Adipocyte (in vitro differentiated cells): ENCODE measurements at regions not wholly inside any gene's neighbourhood (a gene's known extent, or its start where the extent isn't known, plus 50 kb on each side); places are given as distances from the start of the nearest gene placed in this dataset.

Source experiments
- DNase-seq: peaks from one replicate; pipeline ENCODE4 v3.0.0-alpha.2; 2015; ENCODE audit warnings: low read depth
- H3K27me3 ChIP-seq: replicated peaks from 2 replicates; pipeline ENCODE4 v1.7.0; 2013; ENCODE audit warnings: mild to moderate bottlenecking, low read length, moderate library complexity; ENCODE audit not compliant: control insufficient read depth, insufficient read depth
- H3K36me3 ChIP-seq: 2 replicates; pipeline ENCODE4 v1.7.0; 2013; ENCODE audit warnings: low read length, mild to moderate bottlenecking, moderate library complexity; ENCODE audit not compliant: control insufficient read depth, insufficient read depth, severe bottlenecking
- H3K4me1 ChIP-seq: 2 replicates; pipeline ENCODE4 v1.7.0; 2013; ENCODE audit warnings: mild to moderate bottlenecking, low read length, moderate library complexity; ENCODE audit not compliant: control insufficient read depth, insufficient read depth
- H3K4me3 ChIP-seq: 2 replicates; pipeline ENCODE4 v1.7.0; 2013; ENCODE audit warnings: mild to moderate bottlenecking, low read length, moderate library complexity
- H3K9ac ChIP-seq: 2 replicates; pipeline ENCODE4 v1.7.0; 2013; ENCODE audit warnings: mild to moderate bottlenecking, low read length, moderate library complexity
- H3K9me3 ChIP-seq: 2 replicates; pipeline ENCODE4 v1.7.0; 2013; ENCODE audit warnings: mild to moderate bottlenecking, low read length, moderate library complexity; ENCODE audit not compliant: control insufficient read depth

- no peak overlapping the region for H3K9ac ChIP-seq
- DNase-seq = no peak
- no peaks in the 10 kb centered on the region for H3K4me1 ChIP-seq
- no peak overlapping the region for H3K4me3 ChIP-seq
- no peaks in the 10 kb centered on the region for H3K27me3 ChIP-seq
- H3K36me3 ChIP-seq = no peaks in the 10 kb centered on the region
- H3K9me3 ChIP-seq = no peaks in the 10 kb centered on the region
Measured at GRCh38 chr4:117814277-117815246, 219.7 kb upstream of the NDST3 start.

GRCh38 chr4:117817301-117817700, 217.0 kb upstream of the NDST3 start:
- H3K4me1 ChIP-seq = no peaks in the 10 kb centered on the region
- H3K27me3 ChIP-seq = no peaks in the 10 kb centered on the region
- no peaks in the 10 kb centered on the region for H3K9me3 ChIP-seq
- H3K36me3 ChIP-seq = no peaks in the 10 kb centered on the region
- H3K4me3 ChIP-seq = no peak overlapping the region
- DNase-seq = no peak
- H3K9ac ChIP-seq = no peak overlapping the region

- Histone ChIP-seq H3K36me3 (no peaks in the 10 kb centered on the region), H3K4me1 (no peaks in the 10 kb centered on the region), H3K4me3 (no peak overlapping the region), H3K9ac (no peak overlapping the region), H3K9me3 (no peaks in the 10 kb centered on the region), H3K27me3 (no peaks in the 10 kb centered on the region)
- DNase-seq = no peak
Measured at GRCh38 chr4:117821834-117822233, 212.5 kb upstream of the NDST3 start.

- H3K36me3 ChIP-seq = no peaks in the 10 kb centered on the region
- H3K9me3 ChIP-seq = no peaks in the 10 kb centered on the region
- no peak overlapping the region for H3K4me3 ChIP-seq
- DNase-seq = no peak
- no peak overlapping the region for H3K9ac ChIP-seq
- H3K4me1 ChIP-seq = no peaks in the 10 kb centered on the region
- H3K27me3 ChIP-seq = no peaks in the 10 kb centered on the region
Measured at GRCh38 chr4:117823388-117823787, 210.9 kb upstream of the NDST3 start.

- no peaks in the 10 kb centered on the region for H3K27me3 ChIP-seq
- no peak overlapping the region for H3K4me3 ChIP-seq
- H3K36me3 ChIP-seq = no peaks in the 10 kb centered on the region
- H3K4me1 ChIP-seq = no peaks in the 10 kb centered on the region
- H3K9ac ChIP-seq = no peak overlapping the region
- DNase-seq = no peak
- H3K9me3 ChIP-seq = no peaks in the 10 kb centered on the region
Measured at GRCh38 chr4:117825600-117825999, 208.7 kb upstream of the NDST3 start.

- H3K4me3 ChIP-seq = no peak overlapping the region
- no peaks in the 10 kb centered on the region for H3K36me3 ChIP-seq
Measured at GRCh38 chr4:117831060-117831683, 203.1 kb upstream of the NDST3 start.

GRCh38 chr4:117835566-117835965, 198.7 kb upstream of the NDST3 start:
- Histone ChIP-seq H3K4me3 (no peak overlapping the region), H3K27me3 (no peaks in the 10 kb centered on the region), H3K9ac (no peak overlapping the region), H3K4me1 (no peaks in the 10 kb centered on the region), H3K9me3 (no peaks in the 10 kb centered on the region), H3K36me3 (no peaks in the 10 kb centered on the region)
- DNase-seq = no peak

More at GRCh38 chr4:117831060-117831683, 203.1 kb upstream of the NDST3 start:
- no peak for DNase-seq
- Histone ChIP-seq H3K27me3 (no peaks in the 10 kb centered on the region), H3K9me3 (no peaks in the 10 kb centered on the region), H3K9ac (no peak overlapping the region), H3K4me1 (no peaks in the 10 kb centered on the region)

GRCh38 chr4:117844594-117844993, 189.7 kb upstream of the NDST3 start:
- Histone ChIP-seq H3K4me1 (no peaks in the 10 kb centered on the region), H3K9me3 (no peaks in the 10 kb centered on the region), H3K4me3 (no peak overlapping the region), H3K36me3 (no peaks in the 10 kb centered on the region), H3K9ac (no peak overlapping the region), H3K27me3 (no peaks in the 10 kb centered on the region)
- DNase-seq = no peak

- Histone ChIP-seq H3K9ac (no peak overlapping the region), H3K4me3 (no peak overlapping the region), H3K27me3 (no peaks in the 10 kb centered on the region), H3K9me3 (peaks cover under 1% of the 10 kb centered on the region), H3K4me1 (no peaks in the 10 kb centered on the region), H3K36me3 (no peaks in the 10 kb centered on the region)
- DNase-seq = no peak
Measured at GRCh38 chr4:117845270-117845669, 189.0 kb upstream of the NDST3 start.

- DNase-seq = no peak
- Histone ChIP-seq H3K9ac (no peak overlapping the region), H3K9me3 (peaks cover 12% of the 10 kb centered on the region), H3K27me3 (no peaks in the 10 kb centered on the region), H3K36me3 (no peaks in the 10 kb centered on the region), H3K4me1 (no peaks in the 10 kb centered on the region), H3K4me3 (no peak overlapping the region)
Measured at GRCh38 chr4:117847849-117848248, 186.4 kb upstream of the NDST3 start.

- no peaks in the 10 kb centered on the region for H3K27me3 ChIP-seq
- no peak overlapping the region for H3K9ac ChIP-seq
- H3K9me3 ChIP-seq = no peaks in the 10 kb centered on the region
- no peak for DNase-seq
- H3K36me3 ChIP-seq = no peaks in the 10 kb centered on the region
- no peak overlapping the region for H3K4me3 ChIP-seq
- H3K4me1 ChIP-seq = no peaks in the 10 kb centered on the region
Measured at GRCh38 chr4:117868201-117868600, 166.1 kb upstream of the NDST3 start.
